ENCODE measurements at regions not wholly inside any gene's neighbourhood (a gene's known extent, or its start where the extent isn't known, plus 50 kb on each side); places are given as distances from the start of the nearest gene placed in this dataset.

GRCh38 chr5:152456815-152457443, 51.9 kb upstream of the NMUR2 start:
- no peak overlapping the region for H2AFZ ChIP-seq (ENCODE audit: low read depth)

DNA sequence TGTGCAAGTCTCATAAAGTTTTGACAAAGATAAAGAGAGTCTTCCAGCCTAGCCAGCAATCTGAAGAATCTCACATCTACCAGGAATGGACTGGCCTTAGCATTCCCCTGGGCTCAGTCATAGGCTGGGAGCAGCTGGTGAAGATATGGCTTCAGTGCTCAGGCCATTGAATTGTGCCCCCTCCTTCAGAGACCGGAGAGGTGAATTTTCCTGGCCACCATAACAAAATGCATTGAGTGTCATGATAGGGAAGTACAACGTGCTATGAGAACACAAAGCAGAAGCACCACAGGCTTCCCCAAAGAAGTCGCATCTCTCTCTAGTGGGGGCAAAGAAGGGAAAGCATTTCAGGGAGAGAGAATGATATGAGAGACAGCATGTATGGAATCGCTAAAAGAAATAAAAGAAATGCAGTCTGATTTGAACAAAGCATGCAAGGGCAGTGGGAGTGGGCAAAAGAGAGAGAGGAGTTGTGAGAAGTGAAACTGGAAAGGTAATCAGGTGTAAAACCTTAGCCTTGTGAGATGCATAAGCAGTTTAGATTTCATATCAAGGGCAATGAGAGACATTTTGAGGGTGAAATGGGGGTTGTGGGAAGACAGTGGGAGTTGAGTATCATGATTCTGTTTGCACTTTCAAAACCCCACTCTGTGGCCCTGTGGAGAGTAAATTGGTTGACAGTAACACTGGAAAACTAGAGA, 57.1 kb upstream of the NMUR2 start:
- no peaks in the 10 kb centered on the region for H4K20me1 ChIP-seq (ENCODE audit: insufficient read depth)
- no peak for TF ChIP-seq CTCF (conservative IDR thresholded peaks at IDR 0.05; ENCODE audit: low read depth, low read length)
- H2AFZ ChIP-seq (ENCODE audit: low read depth), result no peak overlapping the region
- no peak overlapping the region for H3K9ac ChIP-seq
- H3K4me3 ChIP-seq (IDR thresholded peaks at IDR 0.05; ENCODE audit: insufficient read depth, low read depth, low read length), result no peak overlapping the region
- H3K36me3 ChIP-seq (ENCODE audit: insufficient read depth), result no peaks in the 10 kb centered on the region
- H3K27ac ChIP-seq, result no peak overlapping the region
- H3K27me3 ChIP-seq (ENCODE audit: insufficient read depth, low read depth), result no peaks in the 10 kb centered on the region
- no peak overlapping the region for H3K4me2 ChIP-seq
- no peaks in the 10 kb centered on the region for H3K4me1 ChIP-seq (ENCODE audit: low read depth, poor library complexity, severe bottlenecking)
- H3K79me2 ChIP-seq (ENCODE audit: insufficient read depth, low read depth), result no peaks in the 10 kb centered on the region

More at GRCh38 chr5:152456815-152457443, 51.9 kb upstream of the NMUR2 start:
- no peaks in the 10 kb centered on the region for H3K79me2 ChIP-seq (ENCODE audit: insufficient read depth, low read depth)
- TF ChIP-seq CTCF (conservative IDR thresholded peaks at IDR 0.05; ENCODE audit: low read depth, low read length), result no peak
- H3K9ac ChIP-seq, result no peak overlapping the region
- H4K20me1 ChIP-seq (ENCODE audit: insufficient read depth), result no peaks in the 10 kb centered on the region
- no peak overlapping the region for H3K4me3 ChIP-seq (IDR thresholded peaks at IDR 0.05; ENCODE audit: insufficient read depth, low read depth, low read length)
- no peaks in the 10 kb centered on the region for H3K36me3 ChIP-seq (ENCODE audit: insufficient read depth)
- no peak overlapping the region for H3K4me2 ChIP-seq
- H3K4me1 ChIP-seq (ENCODE audit: low read depth, poor library complexity, severe bottlenecking), result no peaks in the 10 kb centered on the region
- H3K27ac ChIP-seq, result no peak overlapping the region
- H3K27me3 ChIP-seq (ENCODE audit: insufficient read depth, low read depth), result no peaks in the 10 kb centered on the region

DNA sequence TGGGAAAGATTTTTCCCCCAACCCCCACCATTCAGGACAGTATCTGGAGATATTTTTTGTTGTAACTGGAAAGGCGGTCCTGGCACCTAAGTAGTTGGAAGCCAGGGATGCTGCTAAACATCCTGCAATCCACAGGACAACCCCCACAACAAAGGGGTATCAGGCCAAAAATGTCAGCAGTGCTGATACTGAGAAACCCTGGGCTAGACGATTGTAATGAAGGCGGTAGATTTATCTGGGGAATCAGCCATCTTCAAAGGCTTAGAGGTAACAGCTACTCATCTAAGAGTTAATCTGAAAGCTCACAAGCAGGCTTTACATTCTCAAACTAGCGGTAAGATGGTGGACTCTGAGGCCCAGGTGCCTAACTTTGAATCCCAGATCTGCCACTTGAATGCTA, 59.0 kb upstream of the NMUR2 start:
- no peaks in the 10 kb centered on the region for H4K20me1 ChIP-seq (ENCODE audit: insufficient read depth)
- H2AFZ ChIP-seq (ENCODE audit: low read depth), result no peak overlapping the region
- no peaks in the 10 kb centered on the region for H3K27me3 ChIP-seq (ENCODE audit: insufficient read depth, low read depth)
- no peaks in the 10 kb centered on the region for H3K36me3 ChIP-seq (ENCODE audit: insufficient read depth)
- H3K4me3 ChIP-seq (IDR thresholded peaks at IDR 0.05; ENCODE audit: insufficient read depth, low read depth, low read length), result no peak overlapping the region
- H3K27ac ChIP-seq, result no peak overlapping the region
- no peak overlapping the region for H3K9ac ChIP-seq
- no peak for TF ChIP-seq CTCF (conservative IDR thresholded peaks at IDR 0.05; ENCODE audit: low read depth, low read length)
- no peaks in the 10 kb centered on the region for H3K79me2 ChIP-seq (ENCODE audit: insufficient read depth, low read depth)
- no peak overlapping the region for H3K4me2 ChIP-seq
- H3K4me1 ChIP-seq (ENCODE audit: low read depth, poor library complexity, severe bottlenecking), result no peaks in the 10 kb centered on the region

- Histone ChIP-seq H2AFZ (ENCODE audit: low read depth) (no peak overlapping the region), H4K20me1 (ENCODE audit: insufficient read depth) (no peaks in the 10 kb centered on the region), H3K4me1 (ENCODE audit: low read depth, poor library complexity, severe bottlenecking) (no peaks in the 10 kb centered on the region), H3K4me2 (no peak overlapping the region), H3K27ac (no peak overlapping the region), H3K27me3 (ENCODE audit: insufficient read depth, low read depth) (no peaks in the 10 kb centered on the region), H3K9ac (no peak overlapping the region), H3K4me3 (IDR thresholded peaks at IDR 0.05; ENCODE audit: insufficient read depth, low read depth, low read length) (no peak overlapping the region), H3K36me3 (ENCODE audit: insufficient read depth) (no peaks in the 10 kb centered on the region), H3K79me2 (ENCODE audit: insufficient read depth, low read depth) (no peaks in the 10 kb centered on the region)
- TF ChIP-seq CTCF (conservative IDR thresholded peaks at IDR 0.05; ENCODE audit: low read depth, low read length), result no peak
These were observed 60.1 kb upstream of the NMUR2 start for GRCh38 chr5:152465140-152465539.
